GM18508 (cell line): ENCODE measurements at regions not wholly inside any gene's neighbourhood (a gene's known extent, or its start where the extent isn't known, plus 50 kb on each side); places are given as distances from the start of the nearest gene placed in this dataset.

ENCODE experiments used
- ATAC-seq: cut with Tn5 transposase; IDR thresholded peaks from one replicate; pipeline ENCODE4 v1.9.1; 2021; ENCODE audit warnings: moderate number of reproducible peaks; ENCODE audit not compliant: insufficient read depth, unreplicated experiment

- ATAC-seq, result no peak
Measured at GRCh38 chr11:41954034-41954433, 494.6 kb upstream of the LRRC4C start.

GRCh38 chr11:41955066-41955465 is 495.6 kb upstream of the LRRC4C start:
- ATAC-seq, result no peak

- no peak for ATAC-seq
Measured at GRCh38 chr11:41955635-41956400, 496.4 kb upstream of the LRRC4C start.

- no peak for ATAC-seq
Measured at GRCh38 chr11:41963406-41963805, 504.0 kb upstream of the LRRC4C start.

GRCh38 chr11:41970681-41971080 is 511.2 kb upstream of the LRRC4C start:
- no peak for ATAC-seq

- no peak for ATAC-seq
Measured at GRCh38 chr11:41971592-41971991, 512.1 kb upstream of the LRRC4C start.

GRCh38 chr11:41978945-41979344 is 519.5 kb upstream of the LRRC4C start:
- no peak for ATAC-seq

- no peak for ATAC-seq
Measured at GRCh38 chr11:41980741-41981140, 521.3 kb upstream of the LRRC4C start.

GRCh38 chr11:41982276-41982675 is 522.8 kb upstream of the LRRC4C start:
- ATAC-seq, result no peak

- ATAC-seq, result no peak
Measured at GRCh38 chr11:41982975-41983374, 523.5 kb upstream of the LRRC4C start.

GRCh38 chr11:41983475-41983874 is 524.0 kb upstream of the LRRC4C start:
- no peak for ATAC-seq

- ATAC-seq, result no peak
Measured at GRCh38 chr11:41984023-41984422, 524.6 kb upstream of the LRRC4C start.

GRCh38 chr11:41985799-41986198 is 526.3 kb upstream of the LRRC4C start:
- ATAC-seq, result no peak

- ATAC-seq, result no peak
Measured at GRCh38 chr11:41988951-41989572, 529.6 kb upstream of the LRRC4C start.

GRCh38 chr11:41989823-41990380 is 530.5 kb upstream of the LRRC4C start:
- no peak for ATAC-seq

- ATAC-seq, result no peak
Measured at GRCh38 chr11:41996533-41996932, 537.1 kb upstream of the LRRC4C start.

GRCh38 chr11:41997844-41998401 is 538.5 kb upstream of the LRRC4C start:
- no peak for ATAC-seq

GRCh38 chr11:41999066-41999465 is 539.6 kb upstream of the LRRC4C start:
- no peak for ATAC-seq

GRCh38 chr11:42003801-42004200 is 544.3 kb upstream of the LRRC4C start:
- ATAC-seq, result no peak

GRCh38 chr11:42006766-42007165 is 547.3 kb upstream of the LRRC4C start:
- no peak for ATAC-seq

- no peak for ATAC-seq
Measured at GRCh38 chr11:42012271-42012670, 552.8 kb upstream of the LRRC4C start.
